ENCODE measurements at regions not wholly inside any gene's neighbourhood (a gene's known extent, or its start where the extent isn't known, plus 50 kb on each side); places are given as distances from the start of the nearest gene placed in this dataset.
A peak's percentile ranks its signal among the peaks of the same experiment; 100 is the strongest.

GRCh38 chr2:193334401-193334800 lies 1139.7 kb upstream of the TMEFF2 start (continued):
- no peak for TF ChIP-seq AFF4 (CRISPR knock-in tag; IDR thresholded peaks at IDR 0.05; ENCODE audit: borderline replicate concordance)
- TF ChIP-seq ZNF219 (CRISPR knock-in tag; IDR thresholded peaks at IDR 0.05; ENCODE audit: borderline replicate concordance): no peak
- no peak for TF ChIP-seq E2F5 (CRISPR knock-in tag; IDR thresholded peaks at IDR 0.05)

GRCh38 chr2:193333539-193333938 lies 1138.8 kb upstream of the TMEFF2 start:
- H3K4me3 Mint-ChIP-seq: no peak overlapping the region
- H3K36me3 Mint-ChIP-seq: no peaks in the 10 kb centered on the region
- CTCF ChIA-PET: no interaction called here
- peak overlapping the region; percentile 11; the same call in 1 of the 2 replicates for H3K27ac Mint-ChIP-seq
- H3K4me1 Mint-ChIP-seq: peaks cover 2% of the 10 kb centered on the region; the same call in 1 of the 2 replicates
- H3K27me3 Mint-ChIP-seq (ENCODE audit: low read depth): no peaks in the 10 kb centered on the region
- ATAC-seq: no peak
- POLR2A ChIA-PET: no interaction called here
- no peak for DNase-seq (ENCODE audit: low spot score)
- no peaks in the 10 kb centered on the region for H3K9me3 Mint-ChIP-seq
- TF ChIP-seq ETV6 (CRISPR knock-in tag; IDR thresholded peaks at IDR 0.05) (no peak), ARID4B (CRISPR knock-in tag; IDR thresholded peaks at IDR 0.05; ENCODE audit: borderline replicate concordance) (no peak), SMAD3 (CRISPR knock-in tag; IDR thresholded peaks at IDR 0.05; ENCODE audit: borderline replicate concordance) (no peak), NFYB (CRISPR knock-in tag; conservative IDR thresholded peaks at IDR 0.05; ENCODE audit: low read depth) (no peak)

GRCh38 chr2:193332941-193333340 lies 1138.2 kb upstream of the TMEFF2 start:
- ATAC-seq: no peak
- no peaks in the 10 kb centered on the region for H3K9me3 Mint-ChIP-seq
- TF ChIP-seq ZNF121 (CRISPR knock-in tag; IDR thresholded peaks at IDR 0.05): no peak
- no peak for TF ChIP-seq MXD4 (CRISPR knock-in tag; IDR thresholded peaks at IDR 0.05; ENCODE audit: borderline replicate concordance)
- TF ChIP-seq ELF4 (CRISPR knock-in tag; IDR thresholded peaks at IDR 0.05; ENCODE audit: low read depth): no peak
- no peak for TF ChIP-seq E2F4 (CRISPR knock-in tag; IDR thresholded peaks at IDR 0.05; ENCODE audit: borderline replicate concordance, low read depth)
- TF ChIP-seq ZNF423 (CRISPR knock-in tag; IDR thresholded peaks at IDR 0.05): no peak
- TF ChIP-seq CREB1 (CRISPR knock-in tag; IDR thresholded peaks at IDR 0.05): no peak
- no peak for TF ChIP-seq NR1H2 (CRISPR knock-in tag; IDR thresholded peaks at IDR 0.05)
- TF ChIP-seq E2F5 (CRISPR knock-in tag; IDR thresholded peaks at IDR 0.05): no peak
- no peak for TF ChIP-seq ZNF219 (CRISPR knock-in tag; IDR thresholded peaks at IDR 0.05; ENCODE audit: borderline replicate concordance)
- TF ChIP-seq ZNF671 (CRISPR knock-in tag; IDR thresholded peaks at IDR 0.05): no peak
- TF ChIP-seq ZBTB21 (CRISPR knock-in tag; IDR thresholded peaks at IDR 0.05; ENCODE audit: borderline replicate concordance): no peak
- TF ChIP-seq CDX4 (CRISPR knock-in tag; IDR thresholded peaks at IDR 0.05; ENCODE audit: borderline replicate concordance): no peak
- TF ChIP-seq FOXP4 (CRISPR knock-in tag; IDR thresholded peaks at IDR 0.05): no peak
- no peak overlapping the region for H3K4me3 Mint-ChIP-seq
- H3K4me1 Mint-ChIP-seq: peaks cover 2% of the 10 kb centered on the region; the same call in 1 of the 2 replicates
- ChIA-PET CTCF (no interaction called here), POLR2A (no interaction called here)
- no peaks in the 10 kb centered on the region for H3K27me3 Mint-ChIP-seq (ENCODE audit: low read depth)
- DNase-seq (ENCODE audit: low spot score): no peak
- no peaks in the 10 kb centered on the region for H3K36me3 Mint-ChIP-seq
- H3K27ac Mint-ChIP-seq: no peak overlapping the region

Data from WTC11 (cell line).